ENCODE measurements at regions not wholly inside any gene's neighbourhood (a gene's known extent, or its start where the extent isn't known, plus 50 kb on each side); places are given as distances from the start of the nearest gene placed in this dataset.

- Histone ChIP-seq H3K9me3 (no peaks in the 10 kb centered on the region), H3K27ac (no peak overlapping the region), H3K4me1 (no peaks in the 10 kb centered on the region), H3K36me3 (no peaks in the 10 kb centered on the region), H3K27me3 (no peaks in the 10 kb centered on the region), H3K4me3 (no peak overlapping the region)
- TF ChIP-seq POLR2A (IDR thresholded peaks at IDR 0.05): no peak
- TF ChIP-seq, protein P1, sequence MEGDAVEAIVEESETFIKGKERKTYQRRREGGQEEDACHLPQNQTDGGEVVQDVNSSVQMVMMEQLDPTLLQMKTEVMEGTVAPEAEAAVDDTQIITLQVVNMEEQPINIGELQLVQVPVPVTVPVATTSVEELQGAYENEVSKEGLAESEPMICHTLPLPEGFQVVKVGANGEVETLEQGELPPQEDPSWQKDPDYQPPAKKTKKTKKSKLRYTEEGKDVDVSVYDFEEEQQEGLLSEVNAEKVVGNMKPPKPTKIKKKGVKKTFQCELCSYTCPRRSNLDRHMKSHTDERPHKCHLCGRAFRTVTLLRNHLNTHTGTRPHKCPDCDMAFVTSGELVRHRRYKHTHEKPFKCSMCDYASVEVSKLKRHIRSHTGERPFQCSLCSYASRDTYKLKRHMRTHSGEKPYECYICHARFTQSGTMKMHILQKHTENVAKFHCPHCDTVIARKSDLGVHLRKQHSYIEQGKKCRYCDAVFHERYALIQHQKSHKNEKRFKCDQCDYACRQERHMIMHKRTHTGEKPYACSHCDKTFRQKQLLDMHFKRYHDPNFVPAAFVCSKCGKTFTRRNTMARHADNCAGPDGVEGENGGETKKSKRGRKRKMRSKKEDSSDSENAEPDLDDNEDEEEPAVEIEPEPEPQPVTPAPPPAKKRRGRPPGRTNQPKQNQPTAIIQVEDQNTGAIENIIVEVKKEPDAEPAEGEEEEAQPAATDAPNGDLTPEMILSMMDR (IDR thresholded peaks at IDR 0.05 in 4 of 5, conservative IDR thresholded peaks at IDR 0.05 in 1 of 5): no peak
- ATAC-seq: no peak
- in situ Hi-C loops (cut with MboI; ENCODE audit: low sequenced_read_pairs in 4 of 4) (no loop called here), intact Hi-C loops (cut with DNase I; ENCODE audit: low total_unique reads) (no loop called here)
- no peak for DNase-seq
Measured at GRCh38 chr4:121242188-121242750, 78.1 kb upstream of the TNIP3 start.

DNA sequence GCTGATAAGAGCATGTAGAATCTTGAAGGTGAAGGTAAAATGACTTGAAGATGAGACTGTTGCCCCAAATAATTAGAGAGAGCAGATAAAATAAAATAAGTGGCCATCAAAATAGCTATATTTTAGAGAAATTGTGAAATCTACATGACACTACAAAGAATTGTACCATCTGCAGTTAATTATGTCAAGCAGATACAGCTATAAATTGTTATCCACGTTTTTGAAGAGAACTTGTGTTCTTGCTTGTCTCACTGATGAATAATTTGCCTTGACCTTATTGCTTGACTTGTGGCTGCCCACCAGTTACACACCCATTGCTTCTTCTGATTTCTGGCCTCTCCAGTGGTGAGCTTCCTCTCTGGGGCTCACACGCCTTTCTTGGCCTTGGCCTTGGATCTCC, 75.8 kb upstream of the TNIP3 start:
- no peak overlapping the region for H3K4me3 ChIP-seq
- no peaks in the 10 kb centered on the region for H3K36me3 ChIP-seq
- intact Hi-C loops (cut with DNase I; ENCODE audit: low total_unique reads): no loop called here
- H3K4me1 ChIP-seq: no peaks in the 10 kb centered on the region
- no peak for ATAC-seq
- TF ChIP-seq, protein P1 (IDR thresholded peaks at IDR 0.05 in 4 of 5, conservative IDR thresholded peaks at IDR 0.05 in 1 of 5): no peak
- TF ChIP-seq POLR2A (IDR thresholded peaks at IDR 0.05): no peak
- H3K9me3 ChIP-seq: no peaks in the 10 kb centered on the region
- in situ Hi-C loops (cut with MboI; ENCODE audit: low sequenced_read_pairs in 4 of 4): no loop called here
- no peak overlapping the region for H3K27ac ChIP-seq
- H3K27me3 ChIP-seq: no peaks in the 10 kb centered on the region
- DNase-seq: no peak

DNA sequence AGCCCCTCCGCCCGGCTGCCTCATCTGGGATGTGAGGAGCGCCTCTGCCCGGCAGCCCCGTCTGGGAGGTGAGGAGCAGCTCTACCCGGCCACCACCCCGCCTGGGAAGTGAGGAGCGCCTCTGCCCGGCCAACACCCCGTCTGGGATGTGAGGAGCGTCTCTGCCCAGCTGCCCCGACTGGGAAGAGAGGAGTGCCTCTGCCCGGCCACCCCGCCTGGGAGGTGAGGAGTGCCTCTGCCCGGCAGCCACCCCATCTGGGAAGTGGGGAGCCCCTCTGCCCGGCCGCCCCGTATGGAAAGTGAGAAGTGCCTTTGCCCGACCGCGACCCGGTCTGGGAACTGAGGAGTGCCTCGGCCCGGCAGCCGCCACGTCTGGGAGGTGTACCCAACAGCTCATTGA, 74.3 kb upstream of the TNIP3 start:
- Histone ChIP-seq H3K27me3 (no peaks in the 10 kb centered on the region), H3K4me1 (no peaks in the 10 kb centered on the region), H3K4me3 (no peak overlapping the region), H3K27ac (no peak overlapping the region), H3K9me3 (no peaks in the 10 kb centered on the region), H3K36me3 (no peaks in the 10 kb centered on the region)
- ATAC-seq: no peak
- in situ Hi-C loops (cut with MboI; ENCODE audit: low sequenced_read_pairs in 4 of 4): no loop called here
- intact Hi-C loops (cut with DNase I; ENCODE audit: low total_unique reads): no loop called here
- TF ChIP-seq POLR2A (IDR thresholded peaks at IDR 0.05): no peak
- TF ChIP-seq, protein P1 (IDR thresholded peaks at IDR 0.05 in 4 of 5, conservative IDR thresholded peaks at IDR 0.05 in 1 of 5): no peak
- DNase-seq: no peak

- intact Hi-C loops (cut with DNase I; ENCODE audit: low total_unique reads): no loop called here
- TF ChIP-seq POLR2A (IDR thresholded peaks at IDR 0.05): no peak
- TF ChIP-seq, protein P1 (IDR thresholded peaks at IDR 0.05 in 4 of 5, conservative IDR thresholded peaks at IDR 0.05 in 1 of 5): no peak
- no peaks in the 10 kb centered on the region for H3K4me1 ChIP-seq
- DNase-seq: no peak
- H3K27me3 ChIP-seq: no peaks in the 10 kb centered on the region
- in situ Hi-C loops (cut with MboI; ENCODE audit: low sequenced_read_pairs in 4 of 4): no loop called here
- no peak overlapping the region for H3K4me3 ChIP-seq
- no peak for ATAC-seq
- no peaks in the 10 kb centered on the region for H3K36me3 ChIP-seq
- no peaks in the 10 kb centered on the region for H3K9me3 ChIP-seq
- H3K27ac ChIP-seq: no peak overlapping the region
Measured at GRCh38 chr4:121237069-121237399, 72.9 kb upstream of the TNIP3 start.

DNA sequence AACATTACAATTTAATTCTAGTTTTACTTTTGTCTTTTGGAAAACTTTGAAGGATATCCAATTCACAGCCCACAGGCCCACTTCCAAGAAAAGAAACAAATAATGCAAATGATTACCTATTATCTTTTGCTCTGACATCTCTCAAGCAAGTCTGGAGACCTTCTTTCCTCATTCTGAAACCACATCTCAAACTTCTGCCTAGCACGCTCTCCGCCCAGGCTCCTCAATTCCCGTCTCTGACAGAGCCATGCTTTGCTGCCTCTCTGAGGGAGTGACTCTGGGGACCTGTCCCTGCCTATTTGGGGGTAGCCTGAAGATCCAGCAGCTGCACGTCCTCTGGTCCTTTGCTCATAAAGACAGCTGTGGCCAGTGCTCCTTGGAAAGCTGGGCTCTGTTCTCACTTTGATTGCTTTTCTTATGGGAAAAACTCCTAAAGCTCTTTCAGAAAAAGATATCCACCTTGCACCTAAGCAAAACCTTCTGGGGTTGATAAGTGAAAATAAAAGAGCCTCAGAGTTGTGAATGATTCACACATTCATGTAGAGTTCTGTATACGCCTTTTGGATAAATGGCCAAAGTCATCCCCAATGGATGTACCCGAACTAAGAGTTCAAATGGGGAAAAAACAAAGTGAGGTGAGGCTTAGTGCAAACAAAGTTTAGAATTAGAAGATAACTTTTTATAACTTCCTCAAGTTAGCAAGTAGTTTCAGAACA, 72.4 kb upstream of the TNIP3 start:
- no peak overlapping the region for H3K27ac ChIP-seq
- no peak for TF ChIP-seq POLR2A (IDR thresholded peaks at IDR 0.05)
- TF ChIP-seq, protein P1 (IDR thresholded peaks at IDR 0.05 in 4 of 5, conservative IDR thresholded peaks at IDR 0.05 in 1 of 5): no peak
- no peaks in the 10 kb centered on the region for H3K4me1 ChIP-seq
- DNase-seq (no peak), ATAC-seq (no peak)
- H3K9me3 ChIP-seq: no peaks in the 10 kb centered on the region
- in situ Hi-C loops (cut with MboI; ENCODE audit: low sequenced_read_pairs in 4 of 4) (no loop called here), intact Hi-C loops (cut with DNase I; ENCODE audit: low total_unique reads) (no loop called here)
- H3K4me3 ChIP-seq: no peak overlapping the region
- no peaks in the 10 kb centered on the region for H3K36me3 ChIP-seq
- no peaks in the 10 kb centered on the region for H3K27me3 ChIP-seq

All from gastrocnemius medialis (tissue), 4 donors.